ENCODE measurements at regions not wholly inside any gene's neighbourhood (a gene's known extent, or its start where the extent isn't known, plus 50 kb on each side); places are given as distances from the start of the nearest gene placed in this dataset.
A peak's percentile ranks its signal among the peaks of the same experiment; 100 is the strongest.

GRCh38 chr12:132396657-132397056 is 67.3 kb upstream of the GALNT9 start:
- TF ChIP-seq CTCF (optimal IDR thresholded peaks at IDR 0.05 in 1 of 3, IDR thresholded peaks at IDR 0.05 in 1 of 3, conservative IDR thresholded peaks at IDR 0.05 in 1 of 3; ENCODE audit: extremely low read depth in 1 of 3, insufficient read depth in 2 of 3, low read length in 3 of 3) (no peak), EZH2 (IDR thresholded peaks at IDR 0.05; ENCODE audit: low read length) (peak; percentile 27)
- dilution Hi-C loops (cut with MboI; ENCODE audit: extremely low pct_ligation_motif_present, low sequenced_read_pairs) = no loop called here
- no peak for DNase-seq (ENCODE audit: low read depth, low spot score)
- Histone ChIP-seq H3K9me3 (ENCODE audit: control insufficient read depth, low read depth, low read length) (peaks cover 10% of the 10 kb centered on the region), H3K27me3 (ENCODE audit: control insufficient read depth, extremely low read depth, insufficient read depth, low read length) (peaks cover 56% of the 10 kb centered on the region), H2AFZ (ENCODE audit: control insufficient read depth, low read length) (no peak overlapping the region), H3K4me1 (ENCODE audit: control insufficient read depth, extremely low read depth, insufficient read depth, low read length) (no peaks in the 10 kb centered on the region), H3K4me3 (ENCODE audit: control insufficient read depth in 2 of 3, extremely low read depth in 1 of 3, insufficient read depth in 2 of 3, low read depth in 1 of 3, low read length in 3 of 3) (no peak overlapping the region), H3K79me2 (ENCODE audit: control insufficient read depth, insufficient read depth, low read length) (no peaks in the 10 kb centered on the region), H3K4me2 (ENCODE audit: control insufficient read depth, extremely low read depth, insufficient read depth, low read depth, low read length) (no peak overlapping the region), H3K9me1 (ENCODE audit: control insufficient read depth, extremely low read depth, insufficient read depth, low read length) (no peaks in the 10 kb centered on the region), H3K36me3 (ENCODE audit: control insufficient read depth in 2 of 2, extremely low read depth in 1 of 2, insufficient read depth in 2 of 2, low read length in 2 of 2) (no peaks in the 10 kb centered on the region), H3K9ac (ENCODE audit: control insufficient read depth, extremely low read depth, insufficient read depth, low read length) (no peak overlapping the region), H3K27ac (ENCODE audit: control insufficient read depth, insufficient read depth, low read length) (no peak overlapping the region), H4K20me1 (ENCODE audit: control insufficient read depth, extremely low read depth, insufficient read depth, low read length) (no peaks in the 10 kb centered on the region)
- no peak for FAIRE-seq

GRCh38 chr12:132395908-132396305 is 66.5 kb upstream of the GALNT9 start:
- H3K4me2 ChIP-seq (ENCODE audit: control insufficient read depth, extremely low read depth, insufficient read depth, low read depth, low read length) = no peak overlapping the region
- dilution Hi-C loops (cut with MboI; ENCODE audit: extremely low pct_ligation_motif_present, low sequenced_read_pairs) = no loop called here
- H3K9me1 ChIP-seq (ENCODE audit: control insufficient read depth, extremely low read depth, insufficient read depth, low read length) = no peaks in the 10 kb centered on the region
- no peaks in the 10 kb centered on the region for H3K4me1 ChIP-seq (ENCODE audit: control insufficient read depth, extremely low read depth, insufficient read depth, low read length)
- FAIRE-seq (no peak), DNase-seq (ENCODE audit: low read depth, low spot score) (no peak)
- TF ChIP-seq EZH2 (IDR thresholded peaks at IDR 0.05; ENCODE audit: low read length) = no peak
- TF ChIP-seq CTCF (optimal IDR thresholded peaks at IDR 0.05 in 1 of 3, IDR thresholded peaks at IDR 0.05 in 1 of 3, conservative IDR thresholded peaks at IDR 0.05 in 1 of 3; ENCODE audit: extremely low read depth in 1 of 3, insufficient read depth in 2 of 3, low read length in 3 of 3) = no peak
- H2AFZ ChIP-seq (ENCODE audit: control insufficient read depth, low read length) = no peak overlapping the region
- H3K9ac ChIP-seq (ENCODE audit: control insufficient read depth, extremely low read depth, insufficient read depth, low read length) = no peak overlapping the region
- peaks cover 10% of the 10 kb centered on the region for H3K9me3 ChIP-seq (ENCODE audit: control insufficient read depth, low read depth, low read length)
- H3K36me3 ChIP-seq (ENCODE audit: control insufficient read depth in 2 of 2, extremely low read depth in 1 of 2, insufficient read depth in 2 of 2, low read length in 2 of 2) = no peaks in the 10 kb centered on the region
- no peaks in the 10 kb centered on the region for H3K79me2 ChIP-seq (ENCODE audit: control insufficient read depth, insufficient read depth, low read length)
- no peaks in the 10 kb centered on the region for H4K20me1 ChIP-seq (ENCODE audit: control insufficient read depth, extremely low read depth, insufficient read depth, low read length)
- peaks cover 54% of the 10 kb centered on the region for H3K27me3 ChIP-seq (ENCODE audit: control insufficient read depth, extremely low read depth, insufficient read depth, low read length)
- H3K27ac ChIP-seq (ENCODE audit: control insufficient read depth, insufficient read depth, low read length) = no peak overlapping the region
- no peak overlapping the region for H3K4me3 ChIP-seq (ENCODE audit: control insufficient read depth in 2 of 3, extremely low read depth in 1 of 3, insufficient read depth in 2 of 3, low read depth in 1 of 3, low read length in 3 of 3)

Measured in keratinocyte (primary cell).